ENCODE measurements at regions not wholly inside any gene's neighbourhood (a gene's known extent, or its start where the extent isn't known, plus 50 kb on each side); places are given as distances from the start of the nearest gene placed in this dataset.

DNA sequence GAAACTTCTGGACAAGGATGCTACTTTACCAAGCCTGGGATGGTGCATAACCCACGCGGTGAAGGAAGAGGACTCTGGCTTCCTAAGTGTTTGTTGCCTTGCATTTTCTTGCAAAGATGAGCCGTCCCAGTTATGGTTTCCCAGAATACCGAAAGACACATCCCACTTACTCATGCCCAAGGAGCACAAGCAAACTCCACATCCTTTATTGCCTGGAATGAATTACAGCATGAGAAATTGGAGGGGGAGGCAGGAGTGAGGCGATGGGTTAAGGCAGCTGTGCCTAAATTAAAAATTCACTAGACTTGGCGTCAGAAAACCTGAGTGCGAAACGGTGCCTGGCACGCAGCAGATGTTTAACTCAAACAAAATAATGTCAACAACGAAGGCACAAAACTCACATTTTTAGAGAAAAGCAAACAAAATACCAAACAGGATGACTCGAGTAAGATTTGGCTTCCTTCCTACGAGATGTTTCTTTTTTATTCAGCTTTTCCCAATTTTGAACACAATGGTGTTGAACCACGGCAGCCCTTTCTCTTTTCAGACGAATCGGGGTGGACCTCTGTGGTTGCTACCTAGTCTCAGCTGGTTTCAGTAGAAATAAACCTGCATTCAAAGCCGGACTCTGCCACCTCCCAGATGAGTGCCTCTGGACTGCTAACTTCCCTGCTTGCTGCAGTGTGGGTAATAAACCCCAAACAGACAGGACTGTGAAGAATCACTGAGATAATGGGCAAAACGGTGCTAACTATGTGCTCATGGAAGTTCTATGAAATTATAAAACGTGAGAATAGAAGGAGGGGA lies 100.3 kb upstream of the NCK2 start:
- intact Hi-C loops (cut with micrococcal nuclease), result no loop called here
- Mint-ChIP-seq H3K27ac (no peak overlapping the region), H3K27me3 (peaks cover 1% of the 10 kb centered on the region), H3K4me3 (no peak overlapping the region), H3K9me3 (no peaks in the 10 kb centered on the region), H3K36me3 (ENCODE audit: low read depth) (no peaks in the 10 kb centered on the region), H3K4me1 (ENCODE audit: low read depth) (no peaks in the 10 kb centered on the region)

DNA sequence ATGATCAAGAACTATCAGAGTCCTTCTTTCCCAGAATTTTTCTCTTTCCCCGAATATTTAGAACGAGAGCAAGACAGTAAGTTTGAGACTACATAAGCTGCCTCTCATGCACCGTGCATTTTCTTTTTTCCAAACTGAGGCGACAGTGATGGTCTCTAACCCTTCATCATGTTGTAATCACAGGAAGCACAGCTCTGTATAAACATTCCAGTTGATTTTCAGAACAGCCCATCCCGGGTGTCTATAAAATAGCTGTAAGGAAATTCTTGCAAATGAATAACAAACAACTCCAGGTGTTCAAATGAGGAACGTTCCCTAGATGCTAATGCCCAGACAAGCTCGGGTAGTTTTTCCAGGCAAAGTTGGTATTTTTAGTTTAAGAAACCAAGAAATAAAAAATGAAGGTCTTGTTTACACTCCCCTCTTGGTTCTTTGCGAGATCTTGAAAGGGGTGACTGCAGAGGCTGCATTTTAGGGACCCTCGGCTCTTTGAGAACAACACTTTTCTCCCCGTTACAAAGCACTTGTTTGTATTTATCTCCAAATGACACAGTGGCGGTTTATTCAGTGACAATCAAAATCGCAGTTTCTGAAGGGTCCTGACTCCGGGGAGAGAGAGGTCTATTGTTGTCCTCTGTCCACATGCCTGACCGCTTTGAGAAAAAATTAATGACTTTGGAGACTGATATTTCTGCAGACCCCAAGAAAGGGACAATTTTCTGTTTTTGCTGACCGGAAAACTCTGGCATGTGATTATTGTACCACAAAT lies 101.1 kb upstream of the NCK2 start:
- Mint-ChIP-seq H3K9me3 (no peaks in the 10 kb centered on the region), H3K4me1 (ENCODE audit: low read depth) (no peaks in the 10 kb centered on the region), H3K36me3 (ENCODE audit: low read depth) (no peaks in the 10 kb centered on the region), H3K4me3 (no peak overlapping the region), H3K27me3 (peaks cover 1% of the 10 kb centered on the region), H3K27ac (no peak overlapping the region)
- intact Hi-C loops (cut with micrococcal nuclease), result no loop called here

DNA sequence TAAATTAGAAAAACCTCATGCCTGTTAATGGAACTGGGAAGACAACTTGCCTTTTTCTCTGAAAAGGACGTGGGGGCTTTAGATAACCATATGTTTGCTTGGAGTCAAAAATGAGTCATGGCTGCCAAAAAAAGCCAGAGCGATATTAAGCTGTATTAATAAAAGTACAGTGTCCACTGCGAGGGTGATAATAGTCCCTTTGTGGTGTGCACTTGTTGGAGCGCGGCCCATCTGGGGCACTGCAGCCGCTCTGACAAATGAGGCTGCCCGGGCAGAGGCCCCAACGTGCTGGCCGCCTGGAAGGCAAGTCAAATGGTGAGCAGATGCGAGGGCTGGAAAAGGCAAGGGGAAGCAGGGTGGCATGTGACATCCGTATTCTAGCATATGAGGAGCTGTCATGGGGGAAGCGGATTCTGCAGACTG lies 103.3 kb upstream of the NCK2 start:
- intact Hi-C loops (cut with micrococcal nuclease), result no loop called here
- H3K36me3 Mint-ChIP-seq (ENCODE audit: low read depth), result no peaks in the 10 kb centered on the region
- H3K9me3 Mint-ChIP-seq, result no peaks in the 10 kb centered on the region
- H3K27ac Mint-ChIP-seq, result no peak overlapping the region
- H3K4me1 Mint-ChIP-seq (ENCODE audit: low read depth), result no peaks in the 10 kb centered on the region
- H3K27me3 Mint-ChIP-seq, result peaks cover 1% of the 10 kb centered on the region
- H3K4me3 Mint-ChIP-seq, result no peak overlapping the region

DNA sequence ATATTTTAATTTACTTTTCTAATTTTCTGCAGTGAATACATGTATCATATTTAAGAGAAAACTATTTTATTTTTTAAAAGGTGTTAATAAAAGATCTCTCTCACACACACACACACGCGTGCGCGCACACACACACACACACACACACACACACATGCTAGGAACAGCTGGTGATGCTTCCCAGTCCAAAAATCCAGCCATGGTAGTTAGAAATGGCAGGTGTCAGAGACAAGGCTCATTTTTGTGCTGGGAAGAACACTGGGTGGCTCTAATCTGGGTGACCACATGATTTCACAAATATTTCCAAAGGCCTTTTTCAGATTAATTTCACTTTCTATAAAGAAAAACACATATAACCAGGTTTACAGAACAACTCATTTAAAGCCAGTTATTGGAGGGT lies 104.5 kb upstream of the NCK2 start:
- no peak overlapping the region for H3K27ac Mint-ChIP-seq
- H3K9me3 Mint-ChIP-seq, result no peaks in the 10 kb centered on the region
- H3K4me3 Mint-ChIP-seq, result no peak overlapping the region
- no peaks in the 10 kb centered on the region for H3K36me3 Mint-ChIP-seq (ENCODE audit: low read depth)
- H3K4me1 Mint-ChIP-seq (ENCODE audit: low read depth), result no peaks in the 10 kb centered on the region
- intact Hi-C loops (cut with micrococcal nuclease), result no loop called here
- H3K27me3 Mint-ChIP-seq, result peaks cover 1% of the 10 kb centered on the region

DNA sequence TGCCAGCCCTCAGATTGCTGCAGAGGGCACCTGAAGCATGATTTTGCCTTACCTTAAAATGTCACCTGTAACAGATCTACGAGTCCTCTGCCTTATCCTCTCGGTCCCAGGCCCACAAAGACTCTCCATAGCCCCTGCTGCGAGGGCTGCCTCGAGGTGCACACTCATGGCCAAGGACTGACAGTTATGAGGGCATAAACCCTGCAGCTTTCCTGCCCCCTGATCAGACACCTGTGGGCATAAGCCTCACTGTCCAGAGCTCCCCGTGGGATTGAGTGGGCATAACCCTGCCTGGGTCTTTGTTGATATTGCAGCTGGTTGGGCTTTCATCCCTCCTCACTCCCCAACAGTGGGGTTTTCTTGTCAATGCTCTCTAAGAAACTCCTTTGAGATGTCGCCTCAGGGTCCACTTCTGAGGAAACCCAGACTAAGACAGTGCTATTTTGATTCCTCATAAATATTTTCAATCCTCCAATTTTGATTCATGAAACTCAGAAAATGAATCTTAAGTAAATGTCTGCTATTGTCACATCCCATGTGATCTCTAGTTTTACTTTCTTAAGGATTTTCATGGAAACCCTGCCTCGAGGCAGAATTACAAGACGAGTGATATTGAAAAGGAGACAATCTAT lies 108.5 kb upstream of the NCK2 start:
- Mint-ChIP-seq H3K27me3 (no peaks in the 10 kb centered on the region), H3K27ac (no peak overlapping the region)
- intact Hi-C loops (cut with micrococcal nuclease), result no loop called here

DNA sequence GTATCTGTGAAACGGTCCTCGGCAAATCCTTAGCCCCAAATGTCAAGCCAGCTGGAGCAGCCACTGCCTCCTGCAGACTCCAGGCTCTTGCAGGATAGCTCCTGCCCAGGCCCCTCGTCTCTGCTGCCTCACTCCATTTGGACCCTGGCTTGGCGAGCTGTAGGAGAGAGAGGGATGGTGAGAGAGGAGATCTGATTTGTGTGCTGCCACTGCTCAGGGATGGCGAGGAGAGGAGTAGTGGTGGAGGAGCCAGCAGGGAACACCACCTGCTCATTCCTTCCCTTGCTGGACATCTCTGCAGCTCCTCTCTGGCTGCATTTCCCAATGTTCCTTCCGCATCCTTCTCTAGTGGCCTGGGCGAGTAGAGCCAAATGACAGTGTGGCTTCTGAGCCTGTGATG lies 109.1 kb upstream of the NCK2 start:
- Mint-ChIP-seq H3K4me1 (ENCODE audit: low read depth) (no peaks in the 10 kb centered on the region), H3K9me3 (no peaks in the 10 kb centered on the region), H3K27ac (no peak overlapping the region), H3K36me3 (ENCODE audit: low read depth) (no peaks in the 10 kb centered on the region), H3K4me3 (no peak overlapping the region), H3K27me3 (no peaks in the 10 kb centered on the region)
- intact Hi-C loops (cut with micrococcal nuclease), result no loop called here

More for the DNA sequence above, 108.5 kb upstream of the NCK2 start:
- H3K36me3 Mint-ChIP-seq (ENCODE audit: low read depth), result no peaks in the 10 kb centered on the region
- H3K4me1 Mint-ChIP-seq (ENCODE audit: low read depth), result no peaks in the 10 kb centered on the region
- no peaks in the 10 kb centered on the region for H3K9me3 Mint-ChIP-seq
- H3K4me3 Mint-ChIP-seq, result no peak overlapping the region

DNA sequence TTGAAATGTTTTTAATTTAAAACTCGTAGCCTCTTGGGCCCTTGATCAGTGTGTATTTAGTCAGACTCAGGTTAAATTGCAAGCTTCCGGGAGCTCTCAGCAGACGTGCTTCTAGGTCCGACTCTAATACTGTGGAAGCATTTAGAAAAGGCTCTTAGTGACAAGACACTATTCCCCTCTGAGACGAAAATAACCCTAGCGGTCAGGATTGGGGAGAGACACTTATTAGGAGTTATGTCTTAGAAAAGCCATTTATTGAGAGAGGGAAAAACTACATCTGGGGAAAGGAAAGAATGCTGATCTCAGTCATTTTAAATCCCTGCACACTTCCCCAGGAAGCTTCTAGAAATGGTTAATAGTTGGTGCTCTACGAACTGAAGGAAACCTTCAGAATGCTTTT lies 110.5 kb upstream of the NCK2 start:
- no peaks in the 10 kb centered on the region for H3K36me3 Mint-ChIP-seq (ENCODE audit: low read depth)
- H3K4me1 Mint-ChIP-seq (ENCODE audit: low read depth), result no peaks in the 10 kb centered on the region
- H3K27me3 Mint-ChIP-seq, result no peaks in the 10 kb centered on the region
- H3K9me3 Mint-ChIP-seq, result no peaks in the 10 kb centered on the region
- no peak overlapping the region for H3K27ac Mint-ChIP-seq
- no peak overlapping the region for H3K4me3 Mint-ChIP-seq
- intact Hi-C loops (cut with micrococcal nuclease), result no loop called here

DNA sequence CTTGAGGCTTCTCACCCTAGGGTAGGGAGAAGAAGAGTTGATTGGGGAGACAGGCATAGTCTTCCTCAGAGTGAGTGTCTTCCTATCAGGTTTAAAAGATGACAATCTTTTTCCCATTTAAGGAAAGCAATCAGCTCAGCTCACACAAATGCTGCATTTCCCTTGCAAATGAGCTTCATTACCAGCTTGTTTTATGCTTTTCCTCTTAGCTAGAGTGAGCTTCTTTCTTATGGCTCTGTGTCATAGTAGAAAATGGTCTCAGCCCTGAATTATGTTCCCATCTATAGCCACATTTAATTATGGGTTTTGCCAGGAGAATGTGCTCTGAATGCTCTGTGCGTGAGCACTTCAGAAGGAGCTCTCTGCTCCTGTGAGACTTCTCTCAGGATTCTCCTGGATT lies 112.8 kb upstream of the NCK2 start:
- H3K27ac Mint-ChIP-seq, result no peak overlapping the region
- H3K27me3 Mint-ChIP-seq, result no peaks in the 10 kb centered on the region
- H3K4me1 Mint-ChIP-seq (ENCODE audit: low read depth), result no peaks in the 10 kb centered on the region
- no peaks in the 10 kb centered on the region for H3K9me3 Mint-ChIP-seq
- no peak overlapping the region for H3K4me3 Mint-ChIP-seq
- intact Hi-C loops (cut with micrococcal nuclease), result no loop called here
- H3K36me3 Mint-ChIP-seq (ENCODE audit: low read depth), result no peaks in the 10 kb centered on the region

DNA sequence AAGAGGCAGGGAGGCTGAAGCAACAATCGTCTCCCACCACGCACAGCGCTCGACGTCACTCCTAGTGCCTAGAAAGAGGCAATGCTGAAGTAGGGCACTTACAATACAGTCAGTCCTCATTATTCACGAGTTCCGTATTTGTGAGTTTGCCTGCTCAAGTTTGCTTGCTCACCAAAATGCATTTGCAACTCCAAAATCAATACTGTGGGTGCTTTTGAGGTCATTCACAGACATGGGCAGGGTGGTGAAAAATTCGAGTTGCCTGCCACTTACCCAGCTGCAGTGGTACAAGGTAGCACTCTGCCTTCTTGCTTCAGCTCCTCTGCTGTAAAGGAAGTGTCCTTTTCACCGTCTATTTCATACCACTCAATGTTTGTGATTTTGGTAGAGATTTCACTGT lies 113.7 kb upstream of the NCK2 start:
- intact Hi-C loops (cut with micrococcal nuclease), result no loop called here
- no peaks in the 10 kb centered on the region for H3K4me1 Mint-ChIP-seq (ENCODE audit: low read depth)
- H3K9me3 Mint-ChIP-seq, result no peaks in the 10 kb centered on the region
- no peaks in the 10 kb centered on the region for H3K27me3 Mint-ChIP-seq
- no peak overlapping the region for H3K4me3 Mint-ChIP-seq
- H3K27ac Mint-ChIP-seq, result no peak overlapping the region
- H3K36me3 Mint-ChIP-seq (ENCODE audit: low read depth), result no peaks in the 10 kb centered on the region

DNA sequence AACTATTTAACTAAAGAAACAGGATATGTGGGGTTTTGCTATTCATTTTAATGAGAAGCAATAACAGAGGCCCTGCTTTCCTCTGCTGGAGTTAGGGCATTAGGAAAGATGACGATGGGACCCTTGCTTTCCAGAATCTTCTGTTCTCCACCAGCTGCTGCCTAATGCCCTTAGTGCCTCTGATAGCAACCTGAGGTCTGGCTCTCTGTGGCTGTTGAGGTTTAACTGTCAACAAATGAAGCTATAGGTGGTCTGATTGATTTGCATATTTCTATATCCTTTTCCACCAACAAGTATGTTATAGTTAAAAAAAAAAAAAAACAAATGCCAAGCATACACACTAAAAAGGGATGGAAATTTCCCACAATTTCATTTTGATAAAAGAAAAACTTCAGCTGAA lies 115.1 kb upstream of the NCK2 start:
- Mint-ChIP-seq H3K9me3 (no peaks in the 10 kb centered on the region), H3K27me3 (no peaks in the 10 kb centered on the region), H3K4me1 (ENCODE audit: low read depth) (no peaks in the 10 kb centered on the region), H3K4me3 (no peak overlapping the region), H3K36me3 (ENCODE audit: low read depth) (no peaks in the 10 kb centered on the region), H3K27ac (no peak overlapping the region)
- intact Hi-C loops (cut with micrococcal nuclease), result no loop called here

DNA sequence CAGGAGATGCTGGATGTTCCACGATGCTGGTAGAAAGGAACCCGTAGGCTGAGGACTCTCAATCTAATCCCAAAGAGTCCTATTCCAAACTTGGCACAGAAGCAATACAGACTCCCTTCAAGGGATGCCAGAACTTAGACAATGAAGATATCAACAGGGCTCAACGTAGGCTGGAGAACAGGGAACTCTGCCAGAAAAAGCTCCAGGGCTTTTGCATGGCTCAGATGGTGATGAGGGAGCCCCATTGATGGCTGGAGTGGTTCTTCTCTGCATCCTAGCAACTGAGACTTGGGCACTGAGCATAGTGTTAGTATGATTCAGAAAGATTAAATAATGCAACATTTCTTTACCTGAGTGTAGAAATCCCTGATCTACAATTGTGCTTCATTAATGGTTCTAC lies 117.2 kb upstream of the NCK2 start:
- intact Hi-C loops (cut with micrococcal nuclease), result no loop called here
- no peaks in the 10 kb centered on the region for H3K36me3 Mint-ChIP-seq (ENCODE audit: low read depth)
- H3K4me3 Mint-ChIP-seq, result no peak overlapping the region
- no peaks in the 10 kb centered on the region for H3K9me3 Mint-ChIP-seq
- H3K27ac Mint-ChIP-seq, result no peak overlapping the region
- no peaks in the 10 kb centered on the region for H3K4me1 Mint-ChIP-seq (ENCODE audit: low read depth)
- H3K27me3 Mint-ChIP-seq, result no peaks in the 10 kb centered on the region

DNA sequence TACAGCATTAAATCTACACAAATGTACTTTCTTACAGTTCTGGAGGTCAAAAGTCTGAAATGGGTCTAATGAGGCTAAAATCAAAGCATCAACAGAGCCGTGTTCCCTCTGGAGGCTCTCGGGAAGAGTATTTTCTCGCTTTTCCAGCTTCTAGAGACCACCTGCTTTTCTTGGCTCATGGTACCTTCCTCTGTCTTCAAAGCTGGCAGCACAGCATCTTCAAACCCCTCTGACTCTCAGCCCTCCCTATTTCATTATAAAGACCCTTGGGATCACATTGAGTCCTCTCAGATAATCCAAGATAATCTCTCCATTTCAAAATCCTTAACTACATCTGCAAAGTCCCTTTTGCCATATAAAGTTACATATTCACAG lies 117.8 kb upstream of the NCK2 start:
- Mint-ChIP-seq H3K27me3 (no peaks in the 10 kb centered on the region), H3K9me3 (no peaks in the 10 kb centered on the region), H3K4me1 (ENCODE audit: low read depth) (no peaks in the 10 kb centered on the region), H3K27ac (no peak overlapping the region), H3K36me3 (ENCODE audit: low read depth) (no peaks in the 10 kb centered on the region), H3K4me3 (no peak overlapping the region)
- intact Hi-C loops (cut with micrococcal nuclease), result no loop called here

DNA sequence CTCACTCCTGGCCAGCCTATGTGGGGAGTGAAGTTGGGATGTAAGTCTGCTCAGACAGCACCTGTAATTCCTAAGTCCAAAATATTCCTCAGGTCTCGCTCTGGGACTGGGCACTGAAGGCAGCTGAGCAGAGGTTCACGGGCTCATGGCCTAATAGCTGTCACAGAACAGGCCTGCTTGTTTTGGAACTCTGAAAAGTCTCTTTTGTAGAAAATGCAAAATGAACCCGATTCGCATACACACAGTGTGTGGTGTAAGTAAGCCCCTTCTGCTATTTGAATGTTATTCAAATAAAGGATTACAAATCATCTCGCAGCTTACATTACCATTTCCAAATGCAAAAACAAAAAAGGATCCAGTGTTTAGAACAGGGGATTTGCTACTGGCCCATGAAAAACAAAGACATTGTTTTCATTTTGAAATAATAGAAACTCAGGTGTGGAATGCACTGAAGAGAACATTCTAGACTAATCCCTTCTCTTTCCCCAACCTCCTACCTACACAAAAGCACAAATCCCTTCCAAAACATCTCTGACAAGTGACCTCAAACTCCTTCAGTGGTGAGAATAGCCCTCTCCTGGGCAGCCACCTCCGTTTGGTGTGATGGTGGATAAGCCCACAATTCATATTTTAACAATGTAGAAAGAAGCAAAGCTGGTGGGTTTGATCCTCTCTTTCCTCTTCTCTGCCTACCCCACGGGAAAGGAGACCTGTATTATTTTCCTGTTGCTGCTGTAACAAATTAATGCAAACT lies 118.3 kb upstream of the NCK2 start:
- no peak overlapping the region for H3K4me3 Mint-ChIP-seq
- intact Hi-C loops (cut with micrococcal nuclease), result no loop called here
- no peaks in the 10 kb centered on the region for H3K4me1 Mint-ChIP-seq (ENCODE audit: low read depth)
- H3K36me3 Mint-ChIP-seq (ENCODE audit: low read depth), result no peaks in the 10 kb centered on the region
- no peaks in the 10 kb centered on the region for H3K9me3 Mint-ChIP-seq
- H3K27ac Mint-ChIP-seq, result no peak overlapping the region
- peaks cover 1% of the 10 kb centered on the region for H3K27me3 Mint-ChIP-seq

DNA sequence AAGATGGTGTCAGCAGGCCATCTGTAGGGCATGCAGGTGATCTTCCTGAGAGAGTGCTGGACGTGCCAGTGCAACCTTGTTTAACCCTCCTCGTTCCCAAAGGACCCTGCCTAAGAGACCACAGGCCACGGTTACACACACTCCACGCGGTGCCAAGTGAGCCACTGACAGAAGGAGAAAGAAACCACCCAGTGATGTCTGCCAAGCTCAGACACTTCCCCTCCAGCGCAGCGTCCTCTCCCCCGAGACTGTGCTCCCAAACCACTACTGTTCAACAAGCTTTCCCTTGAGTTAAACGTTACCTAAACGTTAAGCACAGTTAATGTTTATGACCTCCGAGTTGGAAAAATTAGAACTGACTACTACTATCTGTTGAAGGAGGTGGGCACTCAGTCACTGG lies 119.1 kb upstream of the NCK2 start:
- Mint-ChIP-seq H3K27ac (no peak overlapping the region), H3K36me3 (ENCODE audit: low read depth) (no peaks in the 10 kb centered on the region), H3K4me1 (ENCODE audit: low read depth) (no peaks in the 10 kb centered on the region)

More for the DNA sequence above, 119.1 kb upstream of the NCK2 start:
- Mint-ChIP-seq H3K9me3 (no peaks in the 10 kb centered on the region), H3K27me3 (peaks cover 1% of the 10 kb centered on the region), H3K4me3 (no peak overlapping the region)
- intact Hi-C loops (cut with micrococcal nuclease), result no loop called here

Measured in dendritic cell treated with granulocyte-macrophage colony-stimulating factor and Interleukin-4, amounts not matched to agents 40 ng/mL and 50 ng/mL, for 4 days (primary cell).